HEK293T (cell line): ENCODE measurements at regions not wholly inside any gene's neighbourhood (a gene's known extent, or its start where the extent isn't known, plus 50 kb on each side); places are given as distances from the start of the nearest gene placed in this dataset.
"Not testable (repeated sequence)": the region's sequence is repeated elsewhere in the genome, so short reads cannot be mapped to it uniquely, and the experiment has no call there.

Experiments used
- CTCF ChIA-PET: fragments of 350-600 bp; formaldehyde crosslinking; extraction: SDS; loops from one replicate; lab custom pipeline; 2021; ENCODE audit warnings: antibody characterized with exemption, inconsistent platforms; lab: Yijun Ruan, JAX
- POLR2A ChIA-PET: fragments of 350-600 bp; formaldehyde crosslinking; extraction: SDS; loops from one replicate; lab custom pipeline; 2020; ENCODE audit warnings: antibody characterized with exemption, inconsistent platforms; lab: Yijun Ruan, JAX
- DNase-seq: peaks from one replicate; pipeline ENCODE4 v3.0.0; 2012; ENCODE audit warnings: mixed read lengths; ENCODE audit errors: extremely low spot score
- ARNT ChIP-seq: fragments of 450-650 bp; IDR thresholded peaks from 2 replicates; pipeline ENCODE4 v1.6.1; 2017; ENCODE audit warnings: mild to moderate bottlenecking
- BHLHE40 ChIP-seq: fragments of 450-650 bp; IDR thresholded peaks from 2 replicates; pipeline ENCODE4 v1.6.1; 2016; ENCODE audit warnings: mild to moderate bottlenecking, moderate library complexity, borderline replicate concordance
- CTBP1 ChIP-seq: fragments of 450-650 bp; IDR thresholded peaks from 2 replicates; pipeline ENCODE4 v1.6.1; 2016; ENCODE audit warnings: borderline replicate concordance
- ELF4 ChIP-seq: fragments of 450-650 bp; IDR thresholded peaks from 2 replicates; pipeline ENCODE4 v1.6.1; 2017; ENCODE audit warnings: antibody characterized with exemption
- FOXA1 ChIP-seq: fragments of 450-650 bp; IDR thresholded peaks from 2 replicates; pipeline ENCODE4 v1.6.1; 2016; ENCODE audit warnings: mild to moderate bottlenecking
- FOXK2 ChIP-seq: fragments of 450-650 bp; IDR thresholded peaks from 2 replicates; pipeline ENCODE4 v1.6.1; 2016; ENCODE audit warnings: mild to moderate bottlenecking
- FOXM1 ChIP-seq: fragments of 450-650 bp; IDR thresholded peaks from 2 replicates; pipeline ENCODE4 v1.6.1; 2017; ENCODE audit warnings: mild to moderate bottlenecking, borderline replicate concordance
- HDGF ChIP-seq: fragments of 450-650 bp; IDR thresholded peaks from 2 replicates; pipeline ENCODE4 v1.6.1; 2017; ENCODE audit warnings: antibody characterized with exemption, borderline replicate concordance
- L3MBTL2 ChIP-seq: fragments of 450-650 bp; conservative IDR thresholded peaks from 2 replicates; pipeline ENCODE4 v1.6.1; 2016; ENCODE audit warnings: mild to moderate bottlenecking
- LEF1 ChIP-seq: fragments of 450-650 bp; IDR thresholded peaks from 2 replicates; pipeline ENCODE4 v1.6.1; 2017; ENCODE audit warnings: mild to moderate bottlenecking, borderline replicate concordance
- NFRKB ChIP-seq: fragments of 450-650 bp; IDR thresholded peaks from 2 replicates; pipeline ENCODE4 v1.6.1; 2016; ENCODE audit warnings: mild to moderate bottlenecking, moderate library complexity
- SP1 ChIP-seq: fragments of 450-650 bp; IDR thresholded peaks from 2 replicates; pipeline ENCODE4 v1.6.1; 2017
- SUZ12 ChIP-seq: fragments of 450-650 bp; IDR thresholded peaks from 2 replicates; pipeline ENCODE4 v1.6.1; 2016; ENCODE audit warnings: mild to moderate bottlenecking
- TARDBP ChIP-seq: fragments of 450-650 bp; IDR thresholded peaks from 2 replicates; pipeline ENCODE4 v1.6.1; 2016
- ZNF384 ChIP-seq: fragments of 450-650 bp; IDR thresholded peaks from 2 replicates; pipeline ENCODE4 v1.6.1; 2016
- TF ChIP-seq, protein P1 (sequence below): fragments of 450-650 bp; IDR thresholded peaks from 2 replicates; pipeline ENCODE4 v1.6.1; 2016

DNA sequence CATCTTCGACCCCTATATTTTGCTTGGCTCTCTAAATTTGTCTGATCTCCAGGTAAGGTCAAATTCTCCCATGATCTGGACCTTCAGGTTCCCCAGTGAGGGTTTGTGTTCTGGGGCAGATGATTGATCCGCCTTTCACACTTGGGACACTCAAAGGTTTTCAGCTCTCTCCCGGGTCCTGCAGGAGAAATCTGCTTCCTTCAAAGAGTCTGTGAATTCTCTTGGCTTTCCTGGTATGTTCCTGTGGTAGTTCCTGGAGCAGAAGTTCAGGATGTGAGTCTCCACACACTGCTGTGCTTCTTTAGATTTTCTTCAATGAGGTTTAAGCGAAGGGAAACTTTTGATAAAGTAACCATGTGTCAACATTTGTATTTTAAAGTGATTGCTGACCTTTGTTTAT, 318.0 kb downstream of the TAF11L14 start:
- CTCF ChIA-PET: interaction anchor here (1.1 to 1.4 kb wide), 3 partner anchors 32 to 736 kb away, joined by 3 to 6 read pairs (median 3); no protein-coding TSS in a partner anchor
- POLR2A ChIA-PET: no interaction called here
- TF ChIP-seq NFRKB: no peak
- TF ChIP-seq FOXK2: no peak
- no peak for TF ChIP-seq HDGF
- no peak for TF ChIP-seq ZNF384
- no peak for DNase-seq

GRCh38 chr5:17964067-17964466, 329.8 kb downstream of the TAF11L14 start:
- DNase-seq: no peak
- TF ChIP-seq ELF4: no peak
- no peak for TF ChIP-seq HDGF
- ChIA-PET POLR2A (no interaction called here), CTCF (no interaction called here)

- DNase-seq: no peak
- CTCF ChIA-PET: interaction anchor here (0.6 to 0.8 kb wide), 2 partner anchors 8 to 76 kb away, joined by 3 read pairs; no protein-coding TSS in a partner anchor
- no peak for TF ChIP-seq SP1
- TF ChIP-seq HDGF: no peak
- TF ChIP-seq CTBP1: no peak
- TF ChIP-seq, protein P1, sequence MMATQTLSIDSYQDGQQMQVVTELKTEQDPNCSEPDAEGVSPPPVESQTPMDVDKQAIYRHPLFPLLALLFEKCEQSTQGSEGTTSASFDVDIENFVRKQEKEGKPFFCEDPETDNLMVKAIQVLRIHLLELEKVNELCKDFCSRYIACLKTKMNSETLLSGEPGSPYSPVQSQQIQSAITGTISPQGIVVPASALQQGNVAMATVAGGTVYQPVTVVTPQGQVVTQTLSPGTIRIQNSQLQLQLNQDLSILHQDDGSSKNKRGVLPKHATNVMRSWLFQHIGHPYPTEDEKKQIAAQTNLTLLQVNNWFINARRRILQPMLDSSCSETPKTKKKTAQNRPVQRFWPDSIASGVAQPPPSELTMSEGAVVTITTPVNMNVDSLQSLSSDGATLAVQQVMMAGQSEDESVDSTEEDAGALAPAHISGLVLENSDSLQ: no peak
- no peak for TF ChIP-seq ELF4
- no peak for TF ChIP-seq SUZ12
- no peak for TF ChIP-seq FOXA1
- TF ChIP-seq BHLHE40: no peak
- TF ChIP-seq FOXK2: no peak
- no peak for TF ChIP-seq LEF1
- POLR2A ChIA-PET: no interaction called here
These were observed 332.6 kb downstream of the TAF11L14 start for GRCh38 chr5:17966640-17967402.

DNA sequence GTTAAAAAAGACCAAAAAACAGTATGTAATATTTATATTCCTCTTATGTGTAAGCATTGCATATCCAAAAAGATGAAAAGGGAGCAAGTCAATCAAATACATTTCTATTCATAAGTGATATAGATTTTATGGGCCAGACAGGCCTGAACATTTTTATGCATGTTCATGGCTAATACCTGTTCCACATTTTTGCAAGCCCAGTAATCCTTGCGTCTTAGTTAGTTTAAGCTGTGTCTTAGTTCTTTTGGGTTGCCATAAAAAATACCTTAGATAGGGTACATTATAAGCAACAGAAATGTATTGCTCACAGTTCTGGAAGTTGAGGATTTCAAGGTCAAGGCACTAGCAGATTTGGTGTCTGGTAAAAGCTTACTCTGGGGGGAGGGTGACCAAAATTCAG, 342.1 kb downstream of the TAF11L14 start:
- CTCF ChIA-PET: no interaction called here
- no peak for DNase-seq
- POLR2A ChIA-PET: no interaction called here
- no peak for TF ChIP-seq SP1
- TF ChIP-seq LEF1: no peak
- no peak for TF ChIP-seq L3MBTL2
- no peak for TF ChIP-seq FOXM1
- no peak for TF ChIP-seq BHLHE40
- TF ChIP-seq ZNF384: no peak
- TF ChIP-seq HDGF: no peak
- TF ChIP-seq ARNT: no peak
- no peak for TF ChIP-seq NFRKB
- no peak for TF ChIP-seq SUZ12
- no peak for TF ChIP-seq CTBP1
- TF ChIP-seq FOXA1: no peak
- TF ChIP-seq FOXK2: no peak
- TF ChIP-seq TARDBP: no peak
- TF ChIP-seq, protein P1: no peak
- no peak for TF ChIP-seq ELF4

DNA sequence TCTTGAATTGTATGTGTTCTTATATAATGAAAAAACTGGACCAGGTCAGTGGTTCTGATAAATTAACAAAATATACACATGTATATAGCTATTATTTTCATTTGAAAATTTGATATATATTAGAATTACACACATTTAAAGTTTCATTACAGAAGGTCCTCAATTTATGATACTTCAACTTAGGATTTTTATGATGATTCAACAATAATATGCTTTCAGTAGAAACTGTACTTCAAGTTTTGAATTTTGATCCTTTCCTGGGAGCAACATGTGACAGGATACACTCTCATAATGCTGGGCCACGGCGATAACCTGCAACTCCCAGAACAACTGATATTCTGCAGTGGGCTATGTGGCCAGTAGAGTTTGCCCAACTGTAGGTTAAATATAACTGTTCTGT, 344.7 kb downstream of the TAF11L14 start:
- ChIA-PET CTCF (no interaction called here), POLR2A (no interaction called here)
- DNase-seq: no peak
- TF ChIP-seq ELF4: no peak
- no peak for TF ChIP-seq SUZ12
- TF ChIP-seq FOXA1: no peak
- no peak for TF ChIP-seq FOXK2
- TF ChIP-seq TARDBP: no peak
- TF ChIP-seq, protein P1: no peak
- no peak for TF ChIP-seq NFRKB

- DNase-seq, POLR2A ChIA-PET: not testable (repeated sequence)
- CTCF ChIA-PET: interaction anchor here (0.6 to 0.7 kb wide), 2 partner anchors 12 to 283 kb away, joined by 3 to 4 read pairs; no protein-coding TSS in a partner anchor
These were observed 348.4 kb downstream of the TAF11L14 start for GRCh38 chr5:17982626-17983025.

- CTCF ChIA-PET: interaction anchor here (1.0 kb wide), 2 partner anchors 10 to 37 kb away, joined by 3 read pairs; no protein-coding TSS in a partner anchor
- DNase-seq: no peak
- POLR2A ChIA-PET: no interaction called here
- TF ChIP-seq ZNF384 (no peak), HDGF (no peak), ELF4 (no peak), L3MBTL2 (no peak), FOXA1 (no peak), LEF1 (no peak), BHLHE40 (no peak), FOXK2 (no peak), NFRKB (no peak), CTBP1 (no peak)
- TF ChIP-seq, protein P1: no peak
These were observed 354.8 kb downstream of the TAF11L14 start for GRCh38 chr5:17989036-17989435.
